Ishikawa (cell line): ENCODE measurements at regions not wholly inside any gene's neighbourhood (a gene's known extent, or its start where the extent isn't known, plus 50 kb on each side); places are given as distances from the start of the nearest gene placed in this dataset.

ENCODE experiments used
- CEBPB ChIP-seq: IDR thresholded peaks from 2 replicates; pipeline ENCODE4 v1.6.1; 2012
- CREB1 ChIP-seq: IDR thresholded peaks from 2 replicates; pipeline ENCODE4 v1.6.1; 2012; ENCODE audit warnings: low read depth
- EGR1 ChIP-seq: IDR thresholded peaks from 2 replicates; pipeline ENCODE4 v1.6.1; 2012
- EP300 ChIP-seq: IDR thresholded peaks from 2 replicates; pipeline ENCODE4 v1.6.1; 2012; ENCODE audit warnings: borderline replicate concordance
- MAX ChIP-seq: IDR thresholded peaks from 2 replicates; pipeline ENCODE4 v1.6.1; 2012
- RAD21 ChIP-seq: IDR thresholded peaks from 2 replicates; pipeline ENCODE4 v1.6.1; 2012; ENCODE audit warnings: low read depth
- REST ChIP-seq: IDR thresholded peaks from 2 replicates; pipeline ENCODE4 v1.6.1; 2012; ENCODE audit warnings: low read depth, mild to moderate bottlenecking
- TAF1 ChIP-seq: IDR thresholded peaks from 2 replicates; pipeline ENCODE4 v1.6.1; 2012; ENCODE audit warnings: low read depth, mild to moderate bottlenecking
- TCF12 ChIP-seq: IDR thresholded peaks from 2 replicates; pipeline ENCODE4 v1.6.1; 2012; ENCODE audit warnings: low read depth
- TEAD4 ChIP-seq: IDR thresholded peaks from 2 replicates; pipeline ENCODE4 v1.6.1; 2012
- USF1 ChIP-seq: IDR thresholded peaks from 2 replicates; pipeline ENCODE4 v1.6.1; 2012
- YY1 ChIP-seq: IDR thresholded peaks from 2 replicates; pipeline ENCODE4 v1.6.1; 2012; ENCODE audit warnings: low read depth
- ZBTB7A ChIP-seq: IDR thresholded peaks from 2 replicates; pipeline ENCODE4 v1.6.1; 2012; ENCODE audit warnings: low read depth

- no peak for TF ChIP-seq USF1
- TF ChIP-seq EP300: no peak
- TF ChIP-seq YY1: no peak
- no peak for TF ChIP-seq MAX
- no peak for TF ChIP-seq TEAD4
- TF ChIP-seq TCF12: no peak
- TF ChIP-seq CREB1: no peak
- TF ChIP-seq RAD21: no peak
- no peak for TF ChIP-seq REST
- no peak for TF ChIP-seq ZBTB7A
- no peak for TF ChIP-seq EGR1
- no peak for TF ChIP-seq TAF1
- TF ChIP-seq CEBPB: no peak
Measured at GRCh38 chr11:36840378-36840777, 242.3 kb upstream of the RAG2 start.
